ENCODE measurements at regions not wholly inside any gene's neighbourhood (a gene's known extent, or its start where the extent isn't known, plus 50 kb on each side); places are given as distances from the start of the nearest gene placed in this dataset.
A peak's percentile ranks its signal among the peaks of the same experiment; 100 is the strongest.
"Not testable (repeated sequence)": the region's sequence is repeated elsewhere in the genome, so short reads cannot be mapped to it uniquely, and the experiment has no call there.

- Histone ChIP-seq H3K9me2 (ENCODE audit: insufficient read depth) (no peaks in the 10 kb centered on the region), H4K20me1 (ENCODE audit: insufficient read depth) (no peaks in the 10 kb centered on the region), H3K36me3 (ENCODE audit: low read depth) (no peaks in the 10 kb centered on the region), H3K27me3 (ENCODE audit: insufficient read depth, low read depth) (no peaks in the 10 kb centered on the region), H3K27ac (no peak overlapping the region), H2AFZ (no peak overlapping the region), H3K4me1 (replicated peaks; ENCODE audit: insufficient read depth) (no peaks in the 10 kb centered on the region), H3K4me2 (no peak overlapping the region), H3K9me3 (ENCODE audit: insufficient read depth, low read depth) (no peaks in the 10 kb centered on the region), H3F3A (ENCODE audit: insufficient read depth, low read depth) (no peaks in the 10 kb centered on the region), H3K4me3 (no peak overlapping the region), H3K79me2 (ENCODE audit: low read depth) (no peaks in the 10 kb centered on the region)
- intact Hi-C loops (cut with micrococcal nuclease; ENCODE audit: unreplicated experiment): loop anchor here (1.0 to 5.0 kb wide), 3 partner anchors 225 to 510 kb away; partner anchors contain the start of genes CTSO and GUCY1A1
- POLR2A ChIA-PET (ENCODE audit: unreplicated experiment): no interaction called here
- TF ChIP-seq EZH2 (IDR thresholded peaks at IDR 0.05; ENCODE audit: low read depth): no peak
- TF ChIP-seq, protein P1, sequence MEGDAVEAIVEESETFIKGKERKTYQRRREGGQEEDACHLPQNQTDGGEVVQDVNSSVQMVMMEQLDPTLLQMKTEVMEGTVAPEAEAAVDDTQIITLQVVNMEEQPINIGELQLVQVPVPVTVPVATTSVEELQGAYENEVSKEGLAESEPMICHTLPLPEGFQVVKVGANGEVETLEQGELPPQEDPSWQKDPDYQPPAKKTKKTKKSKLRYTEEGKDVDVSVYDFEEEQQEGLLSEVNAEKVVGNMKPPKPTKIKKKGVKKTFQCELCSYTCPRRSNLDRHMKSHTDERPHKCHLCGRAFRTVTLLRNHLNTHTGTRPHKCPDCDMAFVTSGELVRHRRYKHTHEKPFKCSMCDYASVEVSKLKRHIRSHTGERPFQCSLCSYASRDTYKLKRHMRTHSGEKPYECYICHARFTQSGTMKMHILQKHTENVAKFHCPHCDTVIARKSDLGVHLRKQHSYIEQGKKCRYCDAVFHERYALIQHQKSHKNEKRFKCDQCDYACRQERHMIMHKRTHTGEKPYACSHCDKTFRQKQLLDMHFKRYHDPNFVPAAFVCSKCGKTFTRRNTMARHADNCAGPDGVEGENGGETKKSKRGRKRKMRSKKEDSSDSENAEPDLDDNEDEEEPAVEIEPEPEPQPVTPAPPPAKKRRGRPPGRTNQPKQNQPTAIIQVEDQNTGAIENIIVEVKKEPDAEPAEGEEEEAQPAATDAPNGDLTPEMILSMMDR (conservative IDR thresholded peaks at IDR 0.05): peak; percentile 81
- peak in 1 of 2 experiments; percentile 66 for DNase-seq
- no TSS peak for BruUV-seq (replicated peaks)
- CTCF ChIA-PET: no interaction called here
Measured at GRCh38 chr4:155442267-155443105, 65.7 kb upstream of the MAP9 start.

DNA sequence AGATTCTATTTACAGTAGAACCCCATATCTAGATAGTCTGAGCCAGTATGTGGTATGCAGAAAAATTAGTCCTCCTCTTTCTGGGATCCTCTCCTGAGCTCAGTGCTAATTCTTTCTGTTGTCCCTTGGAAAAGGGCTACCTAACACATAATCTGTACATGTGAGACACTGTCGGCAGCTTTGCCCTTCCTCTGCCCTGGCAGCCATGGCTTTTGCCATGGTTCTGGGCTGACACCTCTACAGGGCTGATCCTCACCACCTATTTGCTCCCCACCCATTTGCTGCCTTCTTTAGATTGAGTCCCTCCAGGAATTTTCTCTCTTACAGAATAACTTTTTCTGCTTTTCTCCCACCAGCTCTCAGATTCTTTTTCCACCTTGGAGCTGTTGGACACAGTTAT lies 64.7 kb upstream of the MAP9 start:
- DNase-seq: no peak
- no peaks in the 10 kb centered on the region for H3K4me1 ChIP-seq (replicated peaks; ENCODE audit: insufficient read depth)
- no peaks in the 10 kb centered on the region for H3K9me2 ChIP-seq (ENCODE audit: insufficient read depth)
- no peaks in the 10 kb centered on the region for H3K36me3 ChIP-seq (ENCODE audit: low read depth)
- H3F3A ChIP-seq (ENCODE audit: insufficient read depth, low read depth): no peaks in the 10 kb centered on the region
- H3K4me3 ChIP-seq: no peak overlapping the region
- H2AFZ ChIP-seq: no peak overlapping the region
- no peak overlapping the region for H3K27ac ChIP-seq
- no peak for TF ChIP-seq EZH2 (IDR thresholded peaks at IDR 0.05; ENCODE audit: low read depth)
- TF ChIP-seq, protein P1 (conservative IDR thresholded peaks at IDR 0.05): no peak
- CTCF ChIA-PET: no interaction called here
- no peak overlapping the region for H3K4me2 ChIP-seq
- no peaks in the 10 kb centered on the region for H3K27me3 ChIP-seq (ENCODE audit: insufficient read depth, low read depth)
- H4K20me1 ChIP-seq (ENCODE audit: insufficient read depth): no peaks in the 10 kb centered on the region
- no peaks in the 10 kb centered on the region for H3K9me3 ChIP-seq (ENCODE audit: insufficient read depth, low read depth)
- BruUV-seq (replicated peaks): no TSS peak
- H3K79me2 ChIP-seq (ENCODE audit: low read depth): no peaks in the 10 kb centered on the region
- intact Hi-C loops (cut with micrococcal nuclease; ENCODE audit: unreplicated experiment): loop anchor here (5.0 kb wide), 1 partner anchor 226 kb away; the partner anchor contains the start of gene GUCY1A1
- POLR2A ChIA-PET (ENCODE audit: unreplicated experiment): no interaction called here

- DNase-seq; H4K20me1 ChIP-seq (ENCODE audit: insufficient read depth); BruUV-seq (replicated peaks); H3K27me3 ChIP-seq (ENCODE audit: insufficient read depth, low read depth); H3F3A ChIP-seq (ENCODE audit: insufficient read depth, low read depth); H3K9me2 ChIP-seq (ENCODE audit: insufficient read depth); H3K36me3 ChIP-seq (ENCODE audit: low read depth); H3K27ac ChIP-seq; H3K4me3 ChIP-seq; H2AFZ ChIP-seq; H3K79me2 ChIP-seq (ENCODE audit: low read depth); CTCF ChIA-PET; H3K9me3 ChIP-seq (ENCODE audit: insufficient read depth, low read depth); H3K4me1 ChIP-seq (replicated peaks; ENCODE audit: insufficient read depth); H3K4me2 ChIP-seq; POLR2A ChIA-PET (ENCODE audit: unreplicated experiment): not testable (repeated sequence)
- intact Hi-C loops (cut with micrococcal nuclease; ENCODE audit: unreplicated experiment): loop anchor here (5.0 kb wide), 1 partner anchor 228 kb away; the partner anchor contains the start of gene GUCY1A1
Measured at GRCh38 chr4:155439760-155440159, 63.0 kb upstream of the MAP9 start.
